ENCODE measurements at regions not wholly inside any gene's neighbourhood (a gene's known extent, or its start where the extent isn't known, plus 50 kb on each side); places are given as distances from the start of the nearest gene placed in this dataset.

DNA sequence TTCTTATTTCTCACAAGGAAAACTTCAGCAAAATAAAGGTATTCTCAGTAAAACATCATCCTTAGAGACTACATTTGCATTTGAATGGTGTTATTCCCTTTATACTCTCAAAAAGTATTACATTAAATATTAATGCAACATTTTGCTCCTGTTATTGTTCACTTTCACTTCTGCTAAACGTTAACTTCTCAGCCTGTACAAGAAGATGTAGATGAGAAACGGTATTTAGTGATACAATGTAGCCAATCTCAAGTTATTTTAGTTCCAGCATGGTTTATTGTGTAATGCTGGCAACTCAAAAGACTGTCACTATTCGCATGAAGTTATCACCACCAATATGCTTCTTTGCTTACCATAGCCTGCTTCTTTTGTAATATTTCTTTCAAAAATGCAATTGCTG, 514.1 kb downstream of the CPS1 start:
- DNase-seq, result no peak

DNA sequence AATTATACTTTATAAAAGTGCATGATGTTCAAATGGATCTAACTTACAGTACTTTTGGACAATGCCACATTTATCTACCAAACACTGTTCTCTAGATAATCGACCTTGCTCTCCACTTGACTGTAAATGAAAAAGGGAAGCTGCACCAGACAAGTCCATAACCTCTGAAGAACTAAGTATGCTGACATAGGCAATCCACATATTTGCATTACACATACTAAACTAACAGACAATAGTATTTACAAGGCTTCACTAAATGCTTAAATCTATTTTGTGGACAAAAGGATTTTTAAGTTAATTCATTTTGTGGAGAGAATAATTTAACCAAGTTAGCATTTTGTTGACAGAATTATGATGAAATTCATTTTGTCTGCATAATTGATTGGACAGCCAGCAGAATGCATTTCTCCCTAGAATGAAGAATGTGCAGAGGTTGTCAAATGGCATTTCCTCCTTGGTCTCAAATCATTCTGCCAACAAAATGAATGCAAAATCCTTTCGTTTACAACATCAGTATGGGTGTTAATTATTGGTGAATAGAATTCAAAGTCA, 520.9 kb downstream of the CPS1 start:
- DNase-seq, result no peak

DNA sequence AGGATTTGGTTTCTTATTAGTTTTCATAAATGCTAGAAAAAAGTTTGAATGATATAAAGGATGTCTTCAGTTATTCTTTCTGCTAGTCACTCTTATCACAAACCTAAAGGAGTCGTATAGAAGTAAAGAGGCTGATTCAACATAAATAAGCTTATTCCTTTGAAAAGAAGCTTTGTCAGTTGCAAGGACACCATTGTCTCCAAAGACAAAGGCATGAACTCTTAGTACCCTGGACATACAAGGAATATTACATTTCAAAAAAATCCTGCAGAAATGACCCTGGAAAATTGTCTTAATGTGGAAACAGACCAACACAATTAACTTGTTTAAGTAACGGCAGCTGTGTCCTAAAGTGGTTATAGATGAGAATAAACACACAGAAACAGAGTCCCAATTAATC, 528.0 kb downstream of the CPS1 start:
- DNase-seq, result no peak

DNA sequence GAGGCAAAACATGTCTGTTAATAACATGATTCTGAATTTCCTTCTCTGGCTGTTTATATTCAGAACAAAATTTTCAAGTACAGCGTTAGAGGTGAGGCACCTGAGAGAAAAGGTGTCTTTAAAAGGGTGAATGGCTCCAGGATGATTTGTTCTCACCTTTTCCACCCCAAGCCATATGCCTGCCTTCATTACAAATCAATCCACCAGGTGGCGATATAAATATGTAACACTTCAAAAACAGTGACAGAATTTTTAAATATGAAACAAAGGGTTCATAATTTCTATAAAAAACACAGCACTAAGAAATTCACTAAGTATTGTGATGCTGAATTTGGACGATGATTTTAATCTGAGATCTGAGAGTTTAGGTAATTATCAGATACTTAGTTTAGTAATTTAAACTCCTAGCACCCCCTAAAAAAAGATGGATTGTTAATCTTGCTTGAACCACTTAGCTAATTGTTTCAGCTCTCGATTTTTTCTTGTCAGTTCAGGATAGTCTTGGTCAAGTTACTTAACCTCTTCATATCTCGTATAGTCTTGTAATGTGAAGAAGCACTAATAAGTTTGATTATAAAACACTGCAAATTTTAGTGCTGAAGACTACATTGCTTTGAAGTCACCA, 528.8 kb downstream of the CPS1 start:
- DNase-seq, result no peak

DNA sequence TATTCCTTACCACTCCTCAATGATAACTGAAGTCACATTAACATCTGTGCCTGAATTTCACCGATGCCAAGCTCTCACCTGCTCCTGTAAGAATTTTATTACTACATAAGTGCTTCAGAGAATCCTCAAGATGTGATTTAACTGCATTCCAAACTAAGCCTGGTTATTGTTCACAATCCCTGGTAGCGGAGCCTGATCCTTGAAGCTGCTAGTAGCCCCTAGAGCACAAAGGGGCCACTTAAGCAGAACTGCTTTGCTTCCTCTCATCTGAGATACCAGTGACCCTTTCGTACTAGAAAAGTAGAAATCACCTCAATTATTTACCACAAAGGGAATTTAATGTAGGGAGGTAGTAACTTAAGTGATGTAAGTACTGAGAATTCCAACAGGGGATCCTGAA, 529.6 kb downstream of the CPS1 start:
- no peak for DNase-seq

DNA sequence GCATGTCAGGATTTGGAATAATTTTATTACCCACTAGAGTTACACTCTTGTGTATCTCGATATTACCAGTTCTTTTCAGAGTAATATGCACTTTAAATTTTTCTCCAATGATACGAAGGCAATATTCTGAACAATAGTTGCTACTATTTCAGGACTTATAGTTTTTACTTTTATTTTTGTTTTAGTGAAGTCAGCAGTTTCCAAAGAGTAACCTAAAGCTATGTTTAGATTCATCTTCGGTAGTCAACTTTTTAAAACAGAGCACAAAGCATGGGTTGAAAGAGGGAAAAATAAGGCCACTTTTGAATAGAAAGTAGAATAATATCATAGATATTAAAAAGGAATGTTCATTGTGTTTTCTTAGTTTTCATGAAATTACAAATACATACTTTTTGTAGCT, 532.7 kb downstream of the CPS1 start:
- no peak for DNase-seq

DNA sequence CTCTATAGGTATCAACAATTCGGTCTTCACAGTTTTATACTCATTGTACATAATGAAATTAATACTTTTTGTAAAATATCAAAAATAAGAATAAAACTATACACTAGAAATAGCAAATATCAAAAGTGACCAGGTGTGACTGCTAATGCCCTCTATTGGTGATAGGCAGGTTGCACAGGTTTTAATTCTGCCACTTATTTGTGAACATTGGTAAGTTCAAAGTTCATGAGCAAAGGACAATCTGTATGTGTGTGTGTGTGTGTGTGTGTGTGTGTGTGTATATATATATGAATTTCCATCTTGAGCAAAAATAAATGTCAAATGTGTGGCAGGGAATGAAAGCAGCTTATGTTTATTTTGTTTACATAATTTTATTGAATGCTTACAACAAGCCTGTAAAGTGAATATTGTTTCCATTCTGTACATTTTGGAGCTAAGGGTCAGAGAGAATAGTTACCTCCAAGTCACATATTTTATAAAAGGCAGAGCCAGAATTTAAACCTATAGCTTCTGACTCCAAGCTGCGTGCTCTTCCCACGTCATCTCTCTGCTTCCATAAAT, 537.4 kb downstream of the CPS1 start:
- DNase-seq, result no peak

DNA sequence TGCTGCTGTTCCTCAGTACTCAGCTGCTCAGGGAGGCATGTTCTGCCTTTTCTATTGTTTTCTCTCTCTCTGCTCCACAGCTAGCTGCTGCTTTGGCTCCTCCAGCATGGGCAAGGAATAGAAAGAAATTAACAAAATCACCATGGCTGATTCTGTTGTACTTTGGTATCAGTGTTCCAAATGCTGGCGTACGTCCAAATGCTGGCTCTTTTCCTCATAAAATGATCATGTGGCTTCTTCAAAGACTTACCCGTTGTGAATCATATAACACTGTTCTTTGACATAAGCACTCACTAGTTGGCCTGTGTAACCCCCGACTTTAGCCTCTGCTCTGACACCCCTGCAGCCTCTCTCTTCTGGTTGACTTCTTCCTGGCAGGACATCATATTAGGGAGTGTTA, 547.6 kb downstream of the CPS1 start:
- DNase-seq, result no peak

DNA sequence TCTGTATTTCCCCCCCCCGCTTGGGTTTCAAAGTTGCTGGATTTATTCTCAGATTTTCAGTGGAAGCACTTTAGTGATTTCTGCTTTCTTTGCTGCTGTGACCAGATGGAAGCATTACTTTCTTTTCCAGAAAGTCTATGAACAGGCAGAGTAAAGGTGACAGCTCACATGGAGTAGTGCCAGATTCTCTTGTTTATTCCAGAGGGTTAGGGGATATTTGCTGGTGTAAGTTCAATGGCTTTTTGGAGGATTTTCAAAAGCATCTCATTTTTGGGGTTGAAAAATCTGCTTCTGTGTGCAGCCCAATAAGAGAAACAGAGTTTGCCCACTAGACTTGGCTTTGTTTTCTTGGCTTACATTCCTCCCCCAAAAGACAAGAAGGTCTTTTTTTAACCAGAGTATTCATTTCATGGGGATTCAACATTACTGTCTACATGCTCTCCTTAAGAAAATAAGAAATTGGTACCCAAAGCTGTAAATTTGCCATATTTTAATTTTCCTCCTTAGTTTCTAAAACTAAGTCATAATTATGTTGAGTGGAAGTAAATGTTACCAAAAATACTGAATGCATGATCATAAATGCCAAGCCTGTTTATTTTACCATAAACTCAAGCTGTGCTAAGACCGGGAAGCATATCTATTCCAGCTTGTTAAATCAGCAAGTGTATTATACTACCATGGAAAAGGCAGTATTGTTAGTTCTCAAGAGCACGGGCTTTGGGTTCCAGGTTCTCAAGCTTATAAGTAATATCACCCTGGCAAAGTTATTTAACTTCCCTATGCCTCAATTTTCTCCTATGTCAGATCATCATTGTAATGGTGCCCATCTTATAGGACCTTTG, 557.2 kb downstream of the CPS1 start:
- no peak for DNase-seq

DNA sequence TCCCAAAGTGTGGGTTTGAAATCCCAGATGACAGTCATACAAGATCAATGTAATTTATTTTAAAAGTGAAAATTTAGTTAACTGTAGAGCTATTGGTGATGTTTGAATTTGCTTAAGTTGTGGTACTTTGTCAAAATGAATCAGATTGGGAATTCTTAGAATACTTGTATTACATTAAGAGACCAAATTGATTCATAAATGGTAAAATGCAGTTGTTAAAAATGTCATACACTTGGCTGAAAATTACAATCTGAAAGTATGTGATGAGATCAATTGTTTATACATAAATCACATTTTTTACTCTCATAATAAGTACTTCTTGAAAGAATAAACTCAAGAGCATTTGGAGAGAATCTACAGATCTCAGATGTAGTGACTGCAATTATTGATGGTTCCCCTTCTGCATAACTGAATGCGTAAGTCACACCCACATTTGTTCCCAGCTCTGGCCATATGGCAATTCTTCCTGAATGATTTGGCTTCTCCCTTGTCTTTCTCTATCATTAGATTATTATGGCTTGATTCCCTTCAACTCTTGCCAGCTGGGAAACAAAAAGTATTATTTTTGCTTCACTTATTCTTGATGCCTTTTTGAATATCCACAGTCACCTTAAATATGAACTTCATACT, 558.5 kb downstream of the CPS1 start:
- DNase-seq, result no peak

DNA sequence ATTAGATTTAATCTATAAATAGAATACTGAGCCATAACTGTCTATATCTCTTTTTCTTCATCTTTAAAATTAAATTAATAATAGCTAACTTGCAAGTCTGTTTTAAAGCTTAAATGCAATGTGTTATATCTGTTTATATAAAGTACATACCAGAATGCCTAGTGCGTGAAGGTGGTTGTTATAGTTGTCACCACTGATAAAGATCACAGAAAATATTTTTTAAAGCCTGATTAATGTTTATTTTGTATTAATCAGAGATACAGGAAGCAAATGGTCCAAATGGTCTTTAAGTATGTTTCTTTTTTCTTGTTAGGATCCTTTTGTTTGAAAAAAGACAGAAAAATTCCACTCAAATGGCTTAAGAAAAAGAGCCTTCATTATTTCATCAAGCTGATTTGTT, 560.6 kb downstream of the CPS1 start:
- no peak for DNase-seq

DNA sequence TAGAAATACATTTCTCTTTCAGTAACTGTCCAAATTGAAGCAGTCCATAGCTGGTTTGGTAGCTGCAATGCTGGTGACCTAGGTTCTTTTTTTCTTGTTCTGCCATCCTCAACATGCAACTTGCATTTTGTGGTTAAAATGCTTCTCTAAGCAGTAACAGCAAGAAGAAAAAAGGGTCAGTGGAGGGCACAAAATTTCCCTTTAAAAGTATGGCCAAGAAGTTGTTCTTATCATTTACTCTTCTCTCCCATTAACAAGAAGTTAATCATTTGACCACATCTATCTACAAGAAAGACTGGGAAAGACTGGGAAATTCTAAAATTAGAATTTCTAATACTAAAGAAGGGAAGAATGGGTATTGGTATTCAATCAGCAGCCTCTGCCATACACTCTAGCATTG, 569.9 kb downstream of the CPS1 start:
- no peak for DNase-seq

DNA sequence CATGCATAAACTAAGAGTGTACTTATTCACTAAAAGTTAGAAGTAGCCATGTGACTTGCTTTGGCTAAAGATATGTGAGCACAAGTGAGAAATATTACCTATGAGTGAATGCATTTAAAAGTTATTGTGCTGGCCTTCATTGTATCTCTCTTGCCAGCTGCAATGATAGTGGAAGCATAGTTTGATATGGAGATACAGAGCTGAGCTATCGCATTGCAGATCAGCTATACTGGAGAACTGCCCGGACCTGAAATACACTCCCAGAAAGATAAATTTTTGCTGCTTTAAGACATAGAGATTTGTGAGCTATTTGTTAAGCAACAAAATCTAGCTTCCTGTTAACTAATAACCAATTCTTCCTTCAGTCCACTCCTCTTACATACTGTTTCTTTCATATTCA, 571.1 kb downstream of the CPS1 start:
- DNase-seq, result no peak

DNA sequence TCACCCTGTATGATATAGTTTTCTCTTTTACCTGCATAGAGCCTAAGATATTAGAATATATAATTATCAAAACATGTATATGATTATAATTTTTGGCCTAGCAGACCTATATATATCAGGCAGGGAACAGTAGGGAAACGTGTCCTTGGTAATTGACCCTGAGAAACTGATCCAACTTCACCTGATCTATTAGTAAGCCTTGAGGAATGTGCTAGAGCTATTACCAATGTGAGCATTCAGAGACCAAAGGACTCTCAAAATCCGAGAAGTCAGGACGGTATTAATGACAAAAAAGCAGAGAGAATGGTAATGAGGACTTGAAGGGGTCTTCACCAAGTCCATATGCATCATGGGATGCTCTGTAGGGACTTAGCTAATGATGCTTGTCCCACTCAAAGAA, 571.9 kb downstream of the CPS1 start:
- DNase-seq, result no peak

DNA sequence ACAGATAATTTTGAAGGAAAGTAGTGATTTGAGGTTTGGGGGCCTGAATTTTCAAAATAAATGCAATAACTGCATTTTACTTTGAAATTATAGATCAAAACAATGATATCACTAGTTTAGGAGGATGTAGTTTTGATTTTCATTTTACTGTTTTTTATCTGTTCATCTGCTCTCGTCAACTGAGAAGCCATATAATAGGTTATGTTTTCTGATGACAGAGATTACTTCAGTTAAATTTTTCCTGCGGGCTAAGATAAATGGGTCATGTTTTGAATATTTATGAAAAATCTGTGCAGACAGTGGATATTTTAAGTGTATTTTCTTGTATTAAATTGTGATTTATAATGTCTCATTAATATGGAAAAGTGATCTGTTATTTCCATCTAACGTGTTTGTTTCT, 573.4 kb downstream of the CPS1 start:
- no peak for DNase-seq

DNA sequence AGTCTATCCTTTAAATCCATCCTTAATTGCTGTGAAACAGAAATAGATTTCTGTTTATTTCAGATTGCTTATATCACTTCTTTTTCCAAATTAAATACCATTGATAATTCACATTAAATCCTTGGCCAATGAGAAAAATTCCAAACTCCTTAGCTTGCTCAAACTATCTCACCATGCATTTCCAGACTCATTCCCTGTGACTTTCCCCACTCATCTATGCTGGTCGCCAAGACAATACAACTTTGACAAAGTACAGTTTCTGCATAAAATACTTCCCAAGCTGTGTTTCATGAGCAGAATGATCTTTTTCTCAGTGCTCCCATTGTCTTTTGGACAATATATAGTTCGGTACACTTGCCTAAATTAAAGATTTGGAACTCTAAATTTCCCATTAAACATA, 575.6 kb downstream of the CPS1 start:
- DNase-seq, result no peak

DNA sequence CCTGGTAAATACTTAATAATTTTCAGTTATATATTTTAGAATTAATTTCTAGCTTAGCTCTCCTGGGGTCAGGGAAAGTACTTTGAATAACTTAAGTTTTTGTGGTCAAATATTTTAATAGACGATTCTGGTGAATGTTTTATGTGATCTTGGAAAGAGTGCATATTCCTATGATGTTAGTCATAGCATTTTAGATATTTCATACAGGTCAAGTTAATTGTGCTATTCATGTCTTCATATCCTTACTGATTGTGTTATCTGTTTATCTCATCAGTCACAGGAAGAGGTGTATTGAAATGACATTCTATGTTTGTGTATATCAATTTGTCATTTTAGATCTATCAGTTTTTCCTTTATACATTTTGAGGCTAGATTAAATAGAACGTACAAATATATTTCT, 576.2 kb downstream of the CPS1 start:
- no peak for DNase-seq

DNA sequence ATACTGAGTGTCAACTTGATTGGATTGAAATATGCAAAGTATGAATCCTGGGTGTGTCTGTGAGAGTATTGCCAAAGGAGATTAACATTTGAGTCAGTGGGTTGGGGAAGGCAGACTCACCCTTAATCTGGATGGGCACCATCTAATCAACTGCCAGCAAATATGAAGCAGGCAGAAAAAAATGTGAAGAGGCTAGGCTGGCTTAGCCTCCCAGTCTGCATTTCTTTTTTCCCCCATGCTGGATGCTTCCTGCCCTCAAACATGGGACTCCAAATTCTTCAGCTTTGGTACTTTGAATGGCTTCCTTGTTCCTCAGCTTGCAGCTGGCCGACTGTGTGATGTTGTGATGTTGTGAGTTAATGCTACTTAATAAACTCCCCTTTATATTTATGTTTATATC, 577.4 kb downstream of the CPS1 start:
- DNase-seq, result no peak

DNA sequence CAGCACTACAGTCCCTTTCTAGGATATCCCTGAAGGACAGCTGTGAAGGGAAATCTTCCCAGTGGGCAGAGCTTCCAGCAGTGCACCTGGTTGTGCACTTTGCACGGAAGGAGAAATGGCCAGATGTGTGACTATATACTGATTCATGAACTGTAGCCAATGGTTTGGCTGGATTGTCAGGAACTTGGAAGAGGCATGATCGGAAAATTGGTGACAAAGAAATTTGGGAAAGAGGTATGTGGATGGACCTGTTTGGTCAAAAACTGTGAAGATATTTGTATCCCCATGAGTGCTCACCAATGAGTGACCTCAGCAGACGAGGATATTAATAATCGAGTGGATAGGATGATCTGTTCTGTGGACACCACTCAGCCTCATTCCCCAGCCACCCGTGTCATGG, 582.2 kb downstream of the CPS1 start:
- no peak for DNase-seq

DNA sequence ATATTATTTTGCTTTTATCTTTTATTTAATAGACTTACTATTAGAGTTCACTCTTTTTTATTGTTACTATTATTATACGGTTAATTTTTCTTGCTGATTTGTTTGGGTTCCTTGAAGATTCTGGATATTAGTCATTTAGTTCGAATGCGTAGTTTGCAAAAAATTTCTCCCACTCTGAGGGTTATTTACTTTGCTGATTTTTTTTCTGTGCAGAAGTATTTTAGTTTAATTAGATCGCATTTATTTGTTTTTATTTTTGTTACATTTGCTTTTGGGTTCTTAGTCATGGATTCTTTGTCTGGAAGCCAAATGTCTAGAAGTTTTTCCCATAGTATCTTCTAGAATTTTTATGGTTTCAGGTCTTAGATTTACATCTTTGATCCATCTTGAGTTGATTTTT, 585.2 kb downstream of the CPS1 start:
- DNase-seq, result no peak

DNA sequence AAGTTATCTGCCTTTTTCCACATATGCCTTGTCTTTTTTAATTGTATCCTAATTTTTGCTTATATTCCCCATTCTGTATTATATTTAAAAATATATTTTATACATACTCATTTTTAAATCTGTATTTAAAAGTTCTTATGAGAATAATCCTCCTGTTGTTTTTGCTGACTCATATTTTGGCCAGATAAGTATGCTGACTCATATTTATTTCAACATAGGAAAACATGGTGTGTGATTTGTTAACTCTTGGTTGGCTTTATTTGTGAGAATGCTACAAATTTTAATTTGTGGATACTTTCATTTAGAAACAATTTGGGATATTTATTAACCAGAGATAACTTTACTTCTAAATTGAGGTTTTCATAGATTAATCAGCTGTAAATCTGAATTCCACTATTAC, 587.7 kb downstream of the CPS1 start:
- no peak for DNase-seq

DNA sequence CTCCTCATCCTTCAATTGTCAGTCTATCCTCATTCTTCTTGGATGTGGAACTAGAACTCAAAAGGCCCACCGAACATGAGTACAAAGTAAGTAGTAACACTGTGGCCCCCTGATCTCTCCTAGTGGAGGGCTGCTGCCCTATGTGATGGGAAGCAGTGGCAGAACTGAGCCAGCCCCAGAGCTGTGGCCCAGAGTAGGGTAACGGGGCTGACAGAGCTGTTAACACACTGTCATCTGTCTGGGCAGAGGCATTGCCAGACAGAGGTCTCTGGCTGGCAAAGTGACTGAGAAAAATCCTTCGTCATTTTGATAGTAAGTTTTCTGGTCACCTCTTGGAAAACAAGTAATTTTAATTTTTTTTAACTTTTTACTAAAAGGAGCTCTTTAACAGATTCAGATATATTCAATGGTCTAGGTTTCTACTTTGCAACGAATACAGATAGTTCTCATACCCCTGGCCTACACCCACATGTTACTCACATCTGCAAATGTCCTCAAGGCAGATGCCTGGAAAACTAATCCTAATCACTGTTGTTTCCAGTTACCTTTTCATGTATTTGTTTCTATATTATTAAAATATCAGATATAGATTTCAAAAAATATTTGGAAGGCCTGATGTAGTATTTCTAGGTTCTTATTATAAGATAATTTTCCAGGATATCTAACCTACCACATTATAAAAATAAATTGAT, 588.7 kb downstream of the CPS1 start:
- no peak for DNase-seq

DNA sequence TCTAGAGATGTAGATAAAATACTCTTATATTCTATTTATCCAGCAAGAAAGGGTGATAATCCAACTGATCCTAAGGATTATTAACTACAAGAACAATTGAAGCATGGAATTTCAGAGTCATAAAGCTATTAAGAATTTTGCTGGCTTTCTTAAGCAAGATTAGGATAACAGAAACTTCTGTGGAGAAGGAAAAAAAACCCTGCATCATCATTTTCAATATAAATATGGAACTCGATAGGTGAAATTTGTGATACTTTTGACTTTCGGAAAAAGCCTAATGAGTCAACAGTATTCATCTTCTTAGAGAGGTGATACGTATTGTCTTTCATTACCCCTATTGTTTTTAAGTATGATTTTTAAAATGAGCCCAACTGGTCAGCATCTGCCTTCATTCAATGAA, 593.3 kb downstream of the CPS1 start:
- no peak for DNase-seq

Measured in KG1 (cell line).